Upper lobe of left lung (tissue), 6 donors: ENCODE measurements at regions not wholly inside any gene's neighbourhood (a gene's known extent, or its start where the extent isn't known, plus 50 kb on each side); places are given as distances from the start of the nearest gene placed in this dataset.

Experiments used
- ATAC-seq, 2 donors: fragments of 200-7000 bp; cut with Tn5 transposase; one replicate each; pipeline ENCODE4 v1.9.1; 2022; ENCODE audit warnings: mild to moderate bottlenecking in 2 of 2, moderate library complexity in 2 of 2; ENCODE audit not compliant: low FRiP score in 2 of 2
- DNase-seq, 2 donors: peaks; one replicate each; pipeline ENCODE4 v3.0.0-alpha.2; 2019 to 2020
- H3K27ac ChIP-seq, 4 donors: fragments of 200-600 bp; sonication (generic); one replicate each; pipeline ENCODE4 v1.5.1; 2016 to 2019
- H3K27me3 ChIP-seq, 4 donors: fragments of 200-600 bp; sonication (generic); one replicate each; pipeline ENCODE4 v1.5.1; 2017 to 2019
- H3K36me3 ChIP-seq, 4 donors: fragments of 200-600 bp; sonication (generic); one replicate each; pipeline ENCODE4 v1.5.1; 2016 to 2019
- H3K4me1 ChIP-seq, 4 donors: fragments of 200-600 bp; sonication (generic); one replicate each; pipeline ENCODE4 v1.5.1; 2018 to 2019
- H3K4me3 ChIP-seq, 4 donors: fragments of 200-600 bp; sonication (generic); one replicate each; pipeline ENCODE4 v1.5.1; 2017 to 2019; ENCODE audit warnings: mild to moderate bottlenecking in 2 of 4, moderate library complexity in 1 of 4
- H3K9me3 ChIP-seq, 4 donors: fragments of 200-600 bp; sonication (generic); one replicate each; pipeline ENCODE4 v1.5.1; 2018 to 2019
- CTCF ChIP-seq, 6 experiments: fragments of 450-650 bp in 4 of 6; fragments of 200-600 bp in 2 of 6; sonication (generic) in 2 of 6; IDR thresholded peaks; one replicate each; pipeline ENCODE4 v1.5.1; 2016 to 2019; ENCODE audit warnings: antibody characterized with exemption in 6 of 6
- EP300 ChIP-seq, 4 donors: sonication (generic); formaldehyde crosslinking; IDR thresholded peaks; one replicate each; pipeline ENCODE4 v1.5.1; 2017; ENCODE audit warnings: antibody characterized with exemption in 4 of 4, control low read depth in 2 of 4
- POLR2A ChIP-seq, 4 donors: fragments of 450-650 bp; IDR thresholded peaks; one replicate each; pipeline ENCODE4 v1.5.1; 2016 to 2017; ENCODE audit warnings: antibody characterized with exemption in 4 of 4, mild to moderate bottlenecking in 2 of 4
- POLR2AphosphoS5 ChIP-seq, 2 donors: sonication (generic); formaldehyde crosslinking; IDR thresholded peaks; one replicate each; pipeline ENCODE4 v1.5.1; 2017; ENCODE audit warnings: antibody characterized with exemption in 2 of 2
- WGBS, 2 donors: methylation state at CpG; one replicate each; pipeline ENCODE4 v1.1.5; 2017 to 2018; 5-methylcytosine and 5-hydroxymethylcytosine counted together
- donor health status: DM: no; HTN: no; CAD: no; lungs with moderate emphysema.
- donor health status: DM: no; HTN: yes; CAD: no; lungs with severe emphysema.

- 43 to 50% methylated on average over 4 of the region's 4 CpGs for WGBS, 2 donors
- ATAC-seq (peak in 1 of 2 donors; percentile 71), DNase-seq (no peak)
- no peak overlapping the region for H3K4me3 ChIP-seq
- no peak overlapping the region for H3K27ac ChIP-seq
- no peaks in the 10 kb centered on the region for H3K4me1 ChIP-seq
- no peaks in the 10 kb centered on the region for H3K36me3 ChIP-seq
- no peaks in the 10 kb centered on the region for H3K9me3 ChIP-seq
- no peak for TF ChIP-seq POLR2AphosphoS5 (IDR thresholded peaks at IDR 0.05)
- TF ChIP-seq POLR2A (IDR thresholded peaks at IDR 0.05), result no peak
- TF ChIP-seq CTCF (IDR thresholded peaks at IDR 0.05), result no peak
- no peak for TF ChIP-seq EP300 (IDR thresholded peaks at IDR 0.05)
- H3K27me3 ChIP-seq, result no peaks in the 10 kb centered on the region
Measured at GRCh38 chr14:42192738-42193653, 586.3 kb downstream of the LRFN5 start.

GRCh38 chr14:42190744-42191143 lies 584.1 kb downstream of the LRFN5 start:
- ATAC-seq, result no peak
- Histone ChIP-seq H3K4me1 (no peaks in the 10 kb centered on the region), H3K4me3 (no peak overlapping the region), H3K9me3 (no peaks in the 10 kb centered on the region), H3K27me3 (no peaks in the 10 kb centered on the region), H3K36me3 (no peaks in the 10 kb centered on the region), H3K27ac (no peak overlapping the region)
- DNase-seq, result no peak
- TF ChIP-seq CTCF (IDR thresholded peaks at IDR 0.05), result no peak
- TF ChIP-seq POLR2AphosphoS5 (IDR thresholded peaks at IDR 0.05), result no peak
- no peak for TF ChIP-seq POLR2A (IDR thresholded peaks at IDR 0.05)
- TF ChIP-seq EP300 (IDR thresholded peaks at IDR 0.05), result no peak
- whole genome bisulfite sequencing, 2 donors, result 81 to 93% methylated on average over 1 of the region's 1 CpG

- TF ChIP-seq EP300 (IDR thresholded peaks at IDR 0.05), result no peak
- TF ChIP-seq POLR2A (IDR thresholded peaks at IDR 0.05), result no peak
- TF ChIP-seq POLR2AphosphoS5 (IDR thresholded peaks at IDR 0.05), result no peak
- ATAC-seq, result no peak
- Histone ChIP-seq H3K27me3 (no peaks in the 10 kb centered on the region), H3K27ac (no peak overlapping the region), H3K36me3 (no peaks in the 10 kb centered on the region), H3K4me3 (no peak overlapping the region), H3K9me3 (no peaks in the 10 kb centered on the region), H3K4me1 (no peaks in the 10 kb centered on the region)
- DNase-seq, result no peak
Measured at GRCh38 chr14:42187846-42188245, 581.2 kb downstream of the LRFN5 start.

- TF ChIP-seq CTCF (IDR thresholded peaks at IDR 0.05), result no peak
- TF ChIP-seq POLR2A (IDR thresholded peaks at IDR 0.05), result no peak
- H3K4me1 ChIP-seq, result no peaks in the 10 kb centered on the region
- no peak overlapping the region for H3K4me3 ChIP-seq
- ATAC-seq (peak in 1 of 2 donors; percentile 29), DNase-seq (no peak)
- no peaks in the 10 kb centered on the region for H3K27me3 ChIP-seq
- H3K9me3 ChIP-seq, result no peaks in the 10 kb centered on the region
- H3K27ac ChIP-seq, result no peak overlapping the region
- WGBS, 2 donors, result 31 to 47% methylated on average over 2 of the region's 2 CpGs
- H3K36me3 ChIP-seq, result no peaks in the 10 kb centered on the region
Measured at GRCh38 chr14:42185718-42186117, 579.0 kb downstream of the LRFN5 start.

GRCh38 chr14:42174357-42174756 lies 567.7 kb downstream of the LRFN5 start:
- Histone ChIP-seq H3K27ac (no peak overlapping the region), H3K9me3 (peaks cover 0 to 7% (median 0%) of the 10 kb centered on the region in 4 donors), H3K27me3 (no peaks in the 10 kb centered on the region), H3K36me3 (no peaks in the 10 kb centered on the region), H3K4me1 (no peaks in the 10 kb centered on the region), H3K4me3 (no peak overlapping the region)
- no peak for TF ChIP-seq POLR2A (IDR thresholded peaks at IDR 0.05)
- no peak for TF ChIP-seq POLR2AphosphoS5 (IDR thresholded peaks at IDR 0.05)
- no peak for TF ChIP-seq EP300 (IDR thresholded peaks at IDR 0.05)
- TF ChIP-seq CTCF (IDR thresholded peaks at IDR 0.05), result no peak
- ATAC-seq (no peak), DNase-seq (no peak)
- 56 to 62% methylated on average over 3 of the region's 3 CpGs for WGBS, 2 donors
